Fibroblast of skin of right quadriceps (primary cell): ENCODE measurements at regions not wholly inside any gene's neighbourhood (a gene's known extent, or its start where the extent isn't known, plus 50 kb on each side); places are given as distances from the start of the nearest gene placed in this dataset.

Experiments
- DNase-seq: peaks from one replicate; pipeline ENCODE4 v3.0.0-alpha.2; 2013

DNA sequence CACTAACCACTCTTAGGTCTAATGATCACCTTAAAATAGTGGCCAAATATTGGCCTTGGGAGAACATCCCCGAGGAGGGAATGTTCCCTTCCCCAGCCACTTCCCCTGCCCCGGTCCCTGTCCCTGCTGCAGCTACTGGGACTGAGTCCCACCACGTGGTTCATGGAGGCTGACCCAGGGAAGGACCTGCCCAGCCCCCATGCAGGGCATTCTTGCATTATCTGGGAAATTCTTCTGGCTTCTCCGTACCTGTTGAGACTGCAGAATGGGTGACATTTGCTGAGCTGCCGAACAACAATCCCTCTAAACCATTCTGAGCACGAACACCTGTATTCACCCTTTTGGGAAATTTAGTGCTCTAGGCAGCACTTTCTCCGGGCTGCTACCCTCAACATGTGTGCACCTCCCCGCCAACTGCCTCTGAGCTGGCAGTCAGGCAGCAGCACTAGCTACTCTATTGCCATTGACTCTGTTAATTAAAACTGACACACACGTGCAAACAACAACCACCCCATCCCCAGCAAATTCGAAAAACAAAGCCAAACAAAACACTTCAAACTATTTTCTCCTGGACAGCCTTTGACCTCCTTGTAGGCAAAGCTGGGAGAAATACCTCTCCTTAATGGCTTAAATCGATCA, 567.4 kb upstream of the MKI67 start:
- DNase-seq, result no peak

DNA sequence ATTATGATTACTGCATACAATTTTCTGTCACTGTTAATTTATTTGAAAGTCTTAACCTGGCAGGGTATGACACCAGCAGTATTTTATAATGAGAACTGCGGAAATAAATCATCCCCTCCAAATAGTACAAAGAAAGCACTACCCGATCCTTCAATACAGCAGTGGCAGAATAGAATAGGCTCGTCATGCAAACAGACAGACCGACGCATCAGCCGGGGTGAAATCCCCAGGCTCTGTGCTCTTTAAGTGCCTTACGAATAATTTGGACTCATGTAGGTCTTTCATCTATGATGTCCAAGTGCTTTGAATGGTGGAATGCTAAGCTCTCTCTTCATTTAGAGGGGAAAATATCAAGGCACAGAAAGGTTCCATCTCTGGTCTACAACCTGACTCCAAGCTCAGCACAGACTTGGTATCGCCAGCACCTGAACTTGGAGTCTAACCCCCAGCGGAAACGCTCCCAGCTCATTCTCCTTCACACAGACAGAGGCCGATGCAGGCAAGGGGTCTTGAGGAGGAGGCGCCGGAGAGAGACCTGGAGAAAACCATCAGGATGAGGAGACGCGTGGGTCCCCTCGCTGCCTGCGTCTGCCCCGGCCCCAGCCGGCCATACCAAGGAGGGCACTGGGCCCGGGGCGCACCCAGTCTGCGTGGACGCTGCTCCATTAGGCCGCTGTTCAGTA, 568.1 kb upstream of the MKI67 start:
- DNase-seq, result no peak

DNA sequence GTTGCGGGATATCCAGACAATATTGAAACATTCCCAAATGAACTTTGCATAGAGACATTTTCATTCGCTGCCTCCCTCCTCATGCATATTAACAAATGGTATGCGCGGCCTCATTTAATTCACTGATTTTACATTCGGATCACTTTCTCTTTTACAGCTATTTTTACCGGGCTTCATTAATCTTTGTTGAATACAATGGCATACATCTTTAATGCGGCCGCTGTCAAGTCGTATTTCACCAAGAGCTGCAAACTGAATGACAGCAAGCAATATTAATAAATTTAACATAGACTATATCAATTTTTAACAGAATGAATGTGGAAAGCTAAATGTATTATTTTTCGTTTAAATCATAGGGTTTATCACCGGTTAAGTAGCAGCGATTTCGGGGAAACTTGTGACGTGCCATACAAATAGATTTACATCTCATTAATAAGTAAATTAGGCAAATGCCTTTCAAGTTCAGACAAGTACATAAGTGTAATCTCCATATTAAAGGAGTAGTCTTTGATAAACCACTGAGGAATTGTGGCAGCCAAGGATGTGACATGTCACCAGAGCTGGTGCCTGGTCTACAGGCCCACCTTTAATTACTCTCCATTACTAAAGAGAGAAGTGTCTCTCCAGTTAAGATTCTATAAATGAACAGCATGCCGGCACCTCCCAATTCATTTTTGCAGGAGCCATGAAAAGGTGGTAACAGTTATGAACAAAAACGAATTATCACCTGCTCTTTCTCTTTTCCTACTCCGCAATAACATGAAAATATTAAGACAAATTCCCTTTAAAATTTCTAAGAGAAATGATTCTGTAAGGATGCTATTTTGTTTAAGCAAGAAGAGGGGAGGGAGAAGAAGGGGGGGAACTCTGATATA, 568.9 kb upstream of the MKI67 start:
- DNase-seq, result no peak

DNA sequence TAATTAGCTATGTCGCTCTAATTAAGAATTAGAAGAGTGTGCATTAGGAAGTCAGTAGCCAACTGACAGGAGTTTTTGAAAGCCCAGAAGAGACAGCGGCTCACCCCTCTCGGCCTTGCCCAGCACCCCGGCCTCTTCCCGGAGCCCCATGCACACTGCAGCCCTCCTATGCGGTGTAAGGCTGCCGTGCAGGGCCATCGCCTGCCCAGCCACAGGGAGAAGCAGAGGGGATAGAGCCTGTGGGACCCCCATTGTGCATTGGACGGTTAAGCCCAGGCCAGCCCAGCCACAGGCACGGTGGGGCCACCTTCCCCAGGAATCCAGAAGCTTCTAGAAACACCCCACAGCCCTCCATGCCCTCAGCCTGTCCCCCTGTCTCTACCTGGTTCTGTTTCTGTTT, 569.7 kb upstream of the MKI67 start:
- DNase-seq, result no peak

DNA sequence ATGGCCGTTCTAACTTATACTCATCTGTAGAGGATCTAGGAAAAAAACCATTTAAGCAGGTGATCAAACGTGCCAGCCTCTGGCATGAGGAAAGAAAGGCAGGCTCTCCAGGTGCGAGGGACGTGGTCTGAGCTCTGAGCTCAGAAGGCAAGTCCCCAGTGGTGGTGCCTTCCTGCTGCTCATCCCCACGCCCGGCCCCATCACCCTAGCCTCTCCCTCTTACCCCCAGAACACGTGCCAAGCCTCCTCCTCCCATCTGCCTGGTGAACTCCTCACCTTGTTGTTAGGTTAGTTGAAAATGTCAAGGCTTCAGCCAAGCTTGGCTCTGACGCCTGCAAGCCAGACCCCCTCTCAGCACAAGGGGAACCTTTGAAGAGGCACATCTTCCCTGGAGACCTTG, 571.2 kb upstream of the MKI67 start:
- no peak for DNase-seq

DNA sequence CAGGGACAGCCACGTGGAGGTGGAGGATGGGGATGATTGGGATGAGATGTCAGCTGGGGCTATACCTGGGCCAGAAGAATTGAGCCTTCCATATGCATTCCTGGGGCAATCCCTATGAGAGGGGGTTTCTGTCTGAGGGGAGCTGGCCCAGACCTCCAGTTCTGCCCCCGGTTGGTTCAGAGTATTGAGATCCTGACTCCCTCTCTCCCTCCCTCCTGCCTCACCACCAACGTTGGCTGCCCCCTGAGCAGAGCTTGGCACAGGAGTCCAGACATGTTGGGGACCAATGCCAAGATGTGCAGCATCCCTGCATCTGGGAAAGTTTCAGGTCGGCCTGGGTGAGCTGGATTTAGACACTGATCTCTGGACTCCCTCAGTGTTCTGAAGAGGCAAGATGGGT, 575.2 kb upstream of the MKI67 start:
- DNase-seq, result no peak

DNA sequence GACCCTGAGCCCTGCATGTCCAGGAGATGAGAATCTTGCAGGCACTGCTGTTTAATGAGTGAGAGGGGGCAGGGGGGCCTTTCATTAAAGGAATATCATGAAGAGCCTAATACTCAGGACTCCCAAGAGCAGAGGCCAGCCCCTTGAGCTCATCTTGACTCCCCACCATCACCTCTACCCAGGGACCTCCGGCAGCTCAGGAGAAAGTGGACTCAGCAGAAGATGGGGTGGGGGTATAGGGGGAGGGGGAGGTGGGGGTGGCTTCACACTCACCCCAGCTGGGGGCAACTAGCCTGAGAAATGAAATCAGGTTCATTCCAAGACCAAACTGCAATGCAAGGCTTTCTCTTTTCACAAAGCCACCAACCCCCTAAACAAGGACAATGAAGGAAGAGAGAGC, 575.6 kb upstream of the MKI67 start:
- no peak for DNase-seq

DNA sequence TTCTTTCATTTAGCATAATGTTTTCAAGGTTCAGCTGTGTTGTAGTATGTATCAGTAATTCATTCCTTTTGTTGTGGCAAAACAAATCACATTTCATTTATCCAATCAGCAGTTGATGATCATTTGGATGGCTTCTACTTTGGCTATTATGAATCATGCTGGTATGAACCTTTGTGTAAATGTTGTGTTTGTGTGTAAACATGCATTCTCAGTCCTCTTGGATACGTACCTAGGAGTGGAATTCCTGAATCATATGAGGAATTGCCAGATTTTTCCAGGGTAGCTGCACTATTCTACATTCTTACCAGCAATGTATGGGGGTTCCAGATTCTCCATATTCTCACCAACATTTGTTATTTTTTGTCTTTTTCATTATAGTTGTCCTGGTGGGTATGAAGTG, 578.5 kb upstream of the MKI67 start:
- peak; percentile 13 for DNase-seq

DNA sequence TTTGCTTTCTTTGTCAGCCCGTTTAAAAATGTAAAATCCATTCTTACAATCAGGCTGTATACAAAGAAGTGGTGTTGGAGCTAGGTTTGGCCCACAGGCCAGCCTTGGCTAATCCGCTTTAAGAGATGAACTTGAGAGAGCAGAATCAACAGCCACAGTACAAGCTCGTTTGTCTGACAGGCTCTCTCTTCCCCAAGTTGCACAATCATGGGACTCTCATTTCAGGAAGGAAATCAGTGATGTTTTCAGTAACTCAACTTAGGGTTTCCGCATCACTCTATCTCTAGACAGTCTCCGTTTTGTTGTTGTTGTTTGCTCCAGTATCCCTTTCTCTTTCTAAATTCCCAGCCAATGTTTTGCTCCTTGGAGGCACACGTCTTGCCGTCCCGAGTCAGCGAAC, 582.0 kb upstream of the MKI67 start:
- DNase-seq, result no peak

DNA sequence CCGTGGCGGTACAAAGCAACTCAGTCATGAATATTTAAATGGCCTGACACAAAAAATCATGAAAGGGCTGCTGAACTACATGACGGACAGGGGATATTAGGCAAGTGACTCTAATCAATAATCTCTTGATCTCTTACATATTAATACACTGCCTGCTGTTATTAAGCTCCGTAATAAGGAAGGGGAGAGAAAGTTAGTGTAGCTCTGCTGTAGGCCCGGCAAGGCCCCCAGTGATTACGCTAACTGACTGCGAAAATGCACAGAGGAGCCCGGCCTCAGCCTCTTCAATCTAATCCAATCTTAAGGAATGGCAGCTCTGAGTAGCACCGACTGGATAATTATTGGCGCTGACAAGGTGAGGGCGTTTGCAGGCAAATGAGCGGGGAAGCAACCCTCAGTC, 583.5 kb upstream of the MKI67 start:
- no peak for DNase-seq

DNA sequence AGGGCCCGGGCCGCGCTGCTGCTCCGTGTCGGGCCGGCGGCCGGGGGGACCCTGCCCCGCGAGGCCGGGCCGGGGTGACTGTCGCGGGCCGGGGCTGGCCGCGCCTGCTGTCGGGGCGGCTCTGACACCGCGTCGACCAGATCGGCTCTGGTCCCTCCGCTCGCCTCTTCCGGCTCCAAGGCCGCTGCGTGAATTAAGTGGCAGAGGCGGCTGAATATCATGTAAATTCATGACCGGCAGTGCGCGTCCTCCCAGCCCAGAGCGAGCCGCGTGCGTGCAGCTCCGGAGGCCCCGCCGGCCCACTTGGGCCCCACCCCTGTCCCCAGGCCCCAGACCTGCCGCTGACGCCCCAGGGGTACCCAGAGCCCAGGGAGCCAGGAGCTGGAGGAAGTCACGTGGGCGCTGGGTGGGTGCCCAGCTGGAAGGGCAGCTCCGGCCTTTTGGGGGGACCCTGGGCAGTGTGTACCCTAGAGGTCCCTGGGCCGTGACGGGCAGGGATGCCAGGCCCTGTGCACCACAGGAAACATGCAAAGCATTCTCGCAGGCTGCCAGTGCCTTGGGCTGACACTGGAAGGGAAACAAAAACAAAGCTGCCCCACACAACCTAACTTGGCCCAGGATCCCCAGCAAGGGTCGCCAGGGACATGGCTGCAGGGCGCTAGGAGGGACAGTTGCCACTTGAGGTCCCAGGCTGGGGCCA, 584.0 kb upstream of the MKI67 start:
- DNase-seq, result no peak

DNA sequence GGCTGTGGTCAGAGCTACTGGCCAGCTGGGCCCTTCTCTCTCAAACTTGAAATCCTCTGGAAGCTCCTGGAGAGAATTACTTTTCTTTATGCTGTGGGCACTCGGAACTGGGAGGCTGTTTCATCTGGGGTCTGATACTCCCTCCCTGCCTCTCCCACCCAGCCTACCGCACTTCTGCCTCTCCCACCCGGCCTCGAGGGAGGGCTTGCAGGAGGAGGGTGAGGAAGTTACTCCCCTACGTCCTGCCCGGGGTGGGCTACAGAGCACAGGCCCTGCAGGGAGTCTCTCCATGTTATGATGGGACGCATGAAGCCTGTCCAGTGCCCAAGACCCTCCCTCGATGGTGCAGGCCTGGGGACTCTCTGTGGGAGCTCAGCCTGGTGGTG, 584.6 kb upstream of the MKI67 start:
- no peak for DNase-seq

DNA sequence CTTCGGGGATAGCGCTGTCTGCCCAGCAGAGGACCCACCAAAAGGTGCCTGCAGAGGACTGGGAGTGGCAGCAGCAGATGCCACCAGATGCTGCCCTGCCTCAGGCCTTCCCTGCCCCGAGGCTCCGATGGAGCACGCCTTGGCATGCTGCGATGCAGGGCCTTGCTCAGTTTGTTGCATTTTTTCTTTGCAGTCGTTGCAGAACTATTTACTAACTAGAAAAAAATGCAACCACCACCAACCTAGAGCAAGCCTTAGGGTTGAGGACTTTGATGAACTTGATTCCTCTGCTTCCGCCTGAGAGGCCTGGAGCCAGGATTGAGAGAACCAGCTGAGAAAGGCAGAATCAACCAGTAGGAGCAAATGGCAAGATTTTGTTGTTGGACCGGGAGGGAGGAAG, 585.6 kb upstream of the MKI67 start:
- peak; percentile 8 for DNase-seq

DNA sequence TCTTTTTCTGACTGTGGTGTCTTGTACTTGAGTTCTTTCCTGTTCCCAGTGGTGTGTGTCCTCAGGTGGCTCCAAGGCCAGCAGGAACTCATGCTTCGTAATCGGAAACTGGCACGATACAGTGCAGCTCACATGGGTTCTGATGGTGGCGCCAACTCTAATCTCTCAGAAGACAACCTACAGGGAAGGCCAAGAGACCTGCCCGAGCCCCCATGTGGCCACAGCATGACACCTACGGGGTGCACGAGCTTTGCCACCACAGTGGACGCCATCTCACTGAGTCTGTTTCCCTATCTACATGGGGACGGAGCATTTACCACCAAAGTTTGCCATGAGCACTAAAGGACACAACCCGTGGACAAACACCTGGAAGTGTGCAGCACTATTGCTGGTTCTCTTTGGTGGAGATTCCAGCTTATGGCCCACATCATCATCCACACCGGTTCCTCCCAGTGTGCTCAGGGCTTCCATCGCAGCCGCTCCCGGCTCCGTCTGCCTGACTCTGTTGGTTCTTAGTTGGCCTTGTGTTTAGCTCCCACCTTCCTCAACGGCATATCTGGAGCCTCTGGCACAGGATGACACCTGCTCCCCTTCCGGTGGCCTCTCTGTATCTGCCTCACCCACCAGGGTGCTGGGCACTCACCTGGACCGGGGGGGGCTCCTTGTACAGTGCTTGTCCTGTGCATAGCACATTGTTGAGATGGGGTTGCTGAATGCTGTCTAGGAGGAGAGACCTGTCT, 586.6 kb upstream of the MKI67 start:
- no peak for DNase-seq

DNA sequence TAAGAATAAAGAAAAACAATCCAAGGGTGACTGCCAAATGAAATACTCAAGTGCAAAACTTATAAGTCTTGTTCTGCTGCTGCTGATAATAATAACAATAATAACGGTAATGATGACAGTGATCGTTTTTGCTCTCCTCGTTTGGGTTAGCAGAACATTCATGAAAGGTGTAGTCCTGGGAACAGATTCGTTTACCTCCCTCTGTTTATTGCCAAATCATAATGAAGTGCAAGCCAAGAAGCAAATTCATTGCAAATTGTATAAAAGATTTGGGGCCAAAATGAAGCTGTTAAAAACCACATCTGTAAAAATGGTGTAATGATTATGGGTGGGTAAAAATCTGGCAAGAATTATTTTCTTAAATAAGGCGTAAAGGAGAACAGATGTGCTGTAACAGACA, 587.2 kb upstream of the MKI67 start:
- no peak for DNase-seq

DNA sequence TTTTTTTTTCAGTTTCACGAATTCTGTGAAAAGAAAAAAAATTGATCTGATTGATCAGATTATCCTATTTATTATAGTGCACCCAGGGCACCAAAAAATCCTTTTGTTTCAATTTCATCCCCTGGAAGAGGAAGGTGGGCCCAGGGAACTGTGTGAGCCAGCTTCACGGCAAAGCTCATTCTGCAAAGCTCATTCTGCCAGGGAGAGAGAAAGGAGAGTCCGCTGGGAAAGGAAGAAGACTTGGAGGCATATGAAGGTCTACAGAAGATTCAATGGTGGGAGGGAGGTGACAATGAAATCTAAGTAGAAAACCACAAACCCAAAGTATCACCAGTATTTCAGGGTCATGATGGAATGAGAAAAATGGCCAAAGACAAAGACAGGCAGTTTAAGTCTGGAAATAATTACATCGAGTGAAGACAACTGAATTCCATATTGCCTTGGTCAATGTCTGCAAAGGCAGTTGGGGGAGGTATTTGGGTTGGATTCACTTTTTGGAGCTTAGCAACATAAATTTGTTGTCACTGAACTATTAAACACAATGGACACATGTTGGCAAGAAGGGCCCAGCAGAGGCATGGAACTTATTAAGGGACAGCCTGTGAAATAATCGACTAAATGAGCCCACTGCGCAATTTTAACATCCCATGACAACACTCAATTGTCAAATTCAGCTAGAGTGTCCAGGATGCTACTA, 587.8 kb upstream of the MKI67 start:
- DNase-seq, result peak; percentile 72

DNA sequence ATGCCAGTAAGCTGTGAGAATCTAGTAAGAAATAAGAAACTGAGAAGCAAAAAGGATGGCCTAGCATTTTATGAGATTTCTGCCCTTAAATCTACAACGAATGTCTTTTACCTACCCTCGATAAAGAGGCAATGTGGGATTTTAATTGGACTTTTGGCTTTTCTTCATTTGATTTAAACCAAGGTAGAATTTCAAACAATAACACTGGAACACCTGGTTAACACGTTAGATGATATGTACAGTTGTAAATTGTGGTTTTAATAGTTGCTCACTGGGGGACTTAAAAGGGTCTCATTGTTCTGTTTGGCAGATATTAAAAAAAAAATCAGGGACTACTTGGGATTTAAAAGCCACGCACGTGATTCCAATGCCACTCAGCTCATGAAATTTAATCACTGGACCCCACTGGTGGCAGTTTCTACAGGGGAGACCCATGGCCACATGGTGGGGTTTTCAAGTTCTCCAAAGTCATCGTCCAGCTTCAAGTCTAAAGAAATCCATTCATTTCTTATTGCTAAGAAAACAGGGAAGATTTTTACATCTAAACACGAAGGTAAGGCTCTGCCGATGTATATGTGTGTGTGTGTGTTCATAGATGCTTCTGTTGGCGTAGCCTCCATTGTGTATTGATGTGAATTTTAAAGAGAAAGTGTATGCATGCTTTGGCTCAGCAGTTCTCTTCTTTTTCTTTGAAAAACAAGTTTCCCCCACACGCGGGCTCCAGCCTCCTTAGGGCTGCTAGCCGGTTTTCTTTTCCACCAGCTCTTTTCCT, 588.6 kb upstream of the MKI67 start:
- DNase-seq, result no peak

DNA sequence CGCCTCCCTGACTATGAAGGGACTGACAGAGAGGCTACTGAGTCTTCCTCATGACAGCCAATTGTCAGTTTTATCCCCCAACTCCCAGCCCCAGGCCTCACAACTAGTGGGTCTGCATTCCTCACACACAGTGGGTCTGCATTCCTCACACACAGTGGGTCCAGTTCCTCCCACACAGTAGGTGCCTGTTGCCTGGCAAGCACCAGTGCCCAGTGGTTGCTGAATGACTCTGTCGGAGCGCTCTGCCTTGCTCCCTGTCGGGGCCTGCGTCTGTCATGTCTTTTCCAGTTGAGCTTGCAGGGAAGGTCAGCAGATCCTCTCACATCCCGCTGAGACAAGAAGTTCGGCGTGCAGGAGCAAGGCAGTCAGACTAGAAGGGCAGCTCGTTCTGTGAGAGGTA, 590.0 kb upstream of the MKI67 start:
- DNase-seq, result no peak

DNA sequence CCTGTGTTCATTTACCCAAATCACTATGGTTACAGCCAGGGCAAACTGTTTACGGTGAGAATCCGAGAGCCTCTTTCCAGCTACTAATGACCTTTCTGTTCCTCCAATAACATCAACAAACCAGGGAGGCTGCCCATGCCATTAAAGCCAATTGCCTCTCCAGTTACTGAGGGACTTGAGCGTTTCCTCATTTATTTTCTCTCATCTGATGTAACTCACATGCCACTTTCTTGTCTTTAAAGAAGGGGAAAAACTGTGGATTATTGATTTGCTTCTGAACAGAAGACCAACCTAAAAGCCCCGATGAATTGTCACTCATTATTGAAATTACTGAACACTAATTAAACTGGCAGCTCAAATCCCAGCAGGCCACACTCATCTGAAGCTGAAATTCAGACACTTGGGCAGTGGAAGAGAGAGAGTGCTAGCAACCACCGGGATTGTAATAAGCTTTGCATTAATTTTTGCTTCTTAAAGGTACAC, 595.8 kb upstream of the MKI67 start:
- no peak for DNase-seq

DNA sequence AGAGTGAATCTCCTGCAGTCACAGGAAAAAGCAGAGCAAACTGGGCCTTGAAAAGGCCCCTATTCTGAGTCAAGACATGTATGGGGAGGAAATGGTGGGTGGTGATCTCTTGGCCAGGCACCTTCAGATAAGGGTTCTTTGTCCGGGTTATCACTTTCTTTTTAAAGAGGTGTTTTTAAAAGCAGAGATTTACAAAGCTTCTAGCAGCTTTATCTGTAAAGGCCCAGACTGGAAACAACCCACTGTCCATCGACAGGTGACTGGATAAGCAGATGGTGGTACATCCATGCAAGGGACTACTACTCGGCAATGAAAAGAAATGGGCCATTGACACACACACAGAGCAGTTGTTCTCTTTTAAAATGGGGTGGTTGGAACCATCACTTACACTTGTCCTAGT, 596.7 kb upstream of the MKI67 start:
- no peak for DNase-seq

DNA sequence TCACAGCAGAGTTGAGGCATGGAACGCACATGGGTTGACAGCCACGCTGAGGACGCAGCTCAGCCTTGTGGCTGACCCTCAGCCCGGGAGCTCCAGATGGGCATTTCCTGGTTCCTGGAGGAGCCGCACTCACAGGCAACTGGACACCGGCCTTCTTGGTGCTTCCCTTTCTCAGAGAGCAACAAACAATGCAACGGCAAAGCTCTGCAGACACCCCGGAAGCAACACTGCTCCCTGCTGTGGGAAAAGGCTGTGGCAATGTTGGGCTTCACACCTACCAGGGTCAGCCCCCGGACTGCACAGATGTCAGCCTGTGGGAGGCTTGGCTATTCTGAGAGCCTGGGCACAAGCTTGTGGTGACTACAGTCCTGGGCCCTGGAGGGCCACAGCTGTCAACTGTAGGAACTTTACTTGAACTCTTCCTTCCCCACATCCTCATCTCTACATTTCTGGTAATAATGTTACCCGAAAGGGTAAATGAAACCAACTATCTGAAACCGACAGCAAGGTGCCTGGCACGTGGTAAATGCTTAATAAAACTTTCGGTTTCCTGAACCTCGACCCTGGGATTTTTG, 597.5 kb upstream of the MKI67 start:
- DNase-seq, result no peak
